ENCODE measurements at regions not wholly inside any gene's neighbourhood (a gene's known extent, or its start where the extent isn't known, plus 50 kb on each side); places are given as distances from the start of the nearest gene placed in this dataset.

DNA sequence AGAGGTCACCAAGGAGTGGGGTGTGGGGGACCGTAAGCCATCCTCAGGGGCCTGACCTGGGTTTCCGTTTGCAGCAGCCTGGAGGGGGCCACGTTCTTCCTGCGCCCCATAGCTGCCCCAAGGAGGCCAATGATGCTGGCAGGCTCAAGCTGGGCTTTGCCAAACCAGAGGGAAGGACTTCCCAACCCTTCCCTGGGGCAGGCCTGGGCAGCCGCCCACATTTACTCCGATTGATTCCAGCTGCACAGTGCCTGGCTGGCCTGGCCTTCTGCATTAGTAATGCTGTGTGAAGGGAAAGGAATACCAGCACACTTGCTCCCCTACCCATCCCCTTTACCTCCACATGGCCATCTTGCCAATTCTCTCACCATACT, 360.6 kb upstream of the SLC14A2 start:
- TF ChIP-seq, protein P1, sequence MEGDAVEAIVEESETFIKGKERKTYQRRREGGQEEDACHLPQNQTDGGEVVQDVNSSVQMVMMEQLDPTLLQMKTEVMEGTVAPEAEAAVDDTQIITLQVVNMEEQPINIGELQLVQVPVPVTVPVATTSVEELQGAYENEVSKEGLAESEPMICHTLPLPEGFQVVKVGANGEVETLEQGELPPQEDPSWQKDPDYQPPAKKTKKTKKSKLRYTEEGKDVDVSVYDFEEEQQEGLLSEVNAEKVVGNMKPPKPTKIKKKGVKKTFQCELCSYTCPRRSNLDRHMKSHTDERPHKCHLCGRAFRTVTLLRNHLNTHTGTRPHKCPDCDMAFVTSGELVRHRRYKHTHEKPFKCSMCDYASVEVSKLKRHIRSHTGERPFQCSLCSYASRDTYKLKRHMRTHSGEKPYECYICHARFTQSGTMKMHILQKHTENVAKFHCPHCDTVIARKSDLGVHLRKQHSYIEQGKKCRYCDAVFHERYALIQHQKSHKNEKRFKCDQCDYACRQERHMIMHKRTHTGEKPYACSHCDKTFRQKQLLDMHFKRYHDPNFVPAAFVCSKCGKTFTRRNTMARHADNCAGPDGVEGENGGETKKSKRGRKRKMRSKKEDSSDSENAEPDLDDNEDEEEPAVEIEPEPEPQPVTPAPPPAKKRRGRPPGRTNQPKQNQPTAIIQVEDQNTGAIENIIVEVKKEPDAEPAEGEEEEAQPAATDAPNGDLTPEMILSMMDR (IDR thresholded peaks at IDR 0.05; ENCODE audit: borderline replicate concordance, control extremely low read depth, extremely low read depth, insufficient read depth, missing control alignments): no peak
- DNase-seq (ENCODE audit: low spot score): no peak
- in situ Hi-C loops (cut with MboI; ENCODE audit: low sequenced_read_pairs, unreplicated experiment): no loop called here

DNA sequence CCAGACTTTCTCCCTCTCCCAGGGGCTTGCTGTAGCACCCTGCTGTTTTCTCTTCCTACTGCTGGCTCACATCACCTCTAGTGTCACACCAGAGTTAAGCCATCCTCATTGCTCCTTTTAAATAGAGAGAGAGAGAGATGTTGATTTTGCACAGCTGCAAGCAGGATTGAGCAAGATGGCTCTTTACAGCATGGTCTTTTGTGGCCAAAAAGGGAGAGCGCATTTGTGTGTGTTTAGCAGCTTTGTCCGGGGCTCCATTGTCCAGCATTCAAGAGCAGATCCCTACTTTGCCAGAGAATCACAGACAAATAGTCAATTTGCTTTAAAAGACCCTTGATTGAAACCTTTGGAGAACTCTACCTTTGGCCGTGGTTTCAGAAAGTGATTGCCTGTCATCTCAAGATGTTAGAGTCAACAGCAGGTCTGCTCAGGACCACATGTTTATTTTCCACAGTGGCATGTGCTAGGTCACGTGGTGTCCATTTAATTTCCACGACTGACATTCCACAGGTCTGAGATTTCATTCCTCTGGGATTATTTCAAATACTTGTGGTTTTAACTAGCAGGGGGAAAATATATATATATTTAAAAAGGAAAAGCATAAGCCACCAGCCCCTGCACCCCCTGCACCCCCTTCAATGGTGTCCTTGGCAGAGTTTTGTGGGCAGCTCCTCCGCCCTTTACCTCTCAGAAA, 359.9 kb upstream of the SLC14A2 start:
- TF ChIP-seq, protein P1 (IDR thresholded peaks at IDR 0.05; ENCODE audit: borderline replicate concordance, control extremely low read depth, extremely low read depth, insufficient read depth, missing control alignments): no peak
- in situ Hi-C loops (cut with MboI; ENCODE audit: low sequenced_read_pairs, unreplicated experiment): no loop called here
- DNase-seq (ENCODE audit: low spot score): no peak

DNA sequence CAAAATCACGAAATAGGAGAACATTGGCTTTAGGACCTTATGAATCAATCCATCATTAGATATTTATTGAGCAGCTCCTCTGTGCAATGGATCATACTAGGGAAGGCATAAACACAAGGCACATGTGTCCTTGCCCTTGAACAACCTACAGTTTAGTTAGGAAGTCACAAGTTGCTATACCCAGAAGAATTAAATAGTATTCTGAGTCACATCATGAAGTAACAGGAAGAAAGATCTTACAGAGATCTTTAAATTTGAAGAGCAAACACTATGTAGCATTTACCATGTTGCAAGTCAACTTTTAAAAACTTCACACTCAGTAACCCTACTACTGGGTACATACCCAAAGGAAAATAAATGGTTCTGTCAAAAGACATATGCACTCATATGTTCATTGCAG, 355.2 kb upstream of the SLC14A2 start:
- in situ Hi-C loops (cut with MboI; ENCODE audit: low sequenced_read_pairs, unreplicated experiment): no loop called here
- TF ChIP-seq, protein P1 (IDR thresholded peaks at IDR 0.05; ENCODE audit: borderline replicate concordance, control extremely low read depth, extremely low read depth, insufficient read depth, missing control alignments): no peak
- no peak for DNase-seq (ENCODE audit: low spot score)

DNA sequence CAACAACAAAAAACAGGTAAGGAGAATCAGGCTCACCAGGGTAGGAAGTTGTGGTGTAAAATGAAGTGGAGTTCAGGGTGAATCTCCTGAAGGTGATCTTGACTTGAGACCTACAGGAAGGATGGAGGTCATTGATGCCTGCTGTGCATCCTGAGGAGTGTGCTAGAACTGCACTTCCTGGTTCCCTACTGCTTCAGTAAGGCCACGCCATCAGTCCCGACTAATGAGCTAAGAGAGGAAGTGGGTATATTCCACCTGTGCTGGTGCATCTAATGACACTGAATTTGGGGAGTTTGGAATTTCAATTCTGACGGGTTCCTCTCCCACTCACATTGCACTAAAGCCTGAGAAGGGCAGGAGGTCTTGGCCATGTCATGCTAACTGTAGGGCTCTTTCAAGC, 349.3 kb upstream of the SLC14A2 start:
- in situ Hi-C loops (cut with MboI; ENCODE audit: low sequenced_read_pairs, unreplicated experiment): no loop called here
- DNase-seq (ENCODE audit: low spot score): no peak
- TF ChIP-seq, protein P1 (IDR thresholded peaks at IDR 0.05; ENCODE audit: borderline replicate concordance, control extremely low read depth, extremely low read depth, insufficient read depth, missing control alignments): no peak

DNA sequence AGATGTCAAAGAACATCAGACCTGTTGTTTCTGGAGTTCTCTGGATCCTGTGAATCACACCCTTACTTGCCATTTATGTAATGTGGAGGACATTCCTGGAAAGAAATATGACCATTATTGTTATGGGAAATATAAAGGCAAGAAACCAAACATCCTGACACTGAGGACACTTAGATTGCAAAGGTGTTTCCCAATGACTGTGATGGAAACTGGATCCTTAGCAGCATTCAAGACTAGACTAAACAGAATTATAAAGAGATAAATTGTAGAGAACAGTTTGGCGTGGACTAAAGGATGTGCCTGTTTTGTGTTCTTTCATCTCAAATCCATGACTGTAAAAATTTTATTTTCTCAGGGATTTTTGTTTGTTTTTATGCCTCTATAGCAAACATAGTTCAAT, 347.7 kb upstream of the SLC14A2 start:
- TF ChIP-seq, protein P1 (IDR thresholded peaks at IDR 0.05; ENCODE audit: borderline replicate concordance, control extremely low read depth, extremely low read depth, insufficient read depth, missing control alignments): no peak
- in situ Hi-C loops (cut with MboI; ENCODE audit: low sequenced_read_pairs, unreplicated experiment): no loop called here
- DNase-seq (ENCODE audit: low spot score): no peak

DNA sequence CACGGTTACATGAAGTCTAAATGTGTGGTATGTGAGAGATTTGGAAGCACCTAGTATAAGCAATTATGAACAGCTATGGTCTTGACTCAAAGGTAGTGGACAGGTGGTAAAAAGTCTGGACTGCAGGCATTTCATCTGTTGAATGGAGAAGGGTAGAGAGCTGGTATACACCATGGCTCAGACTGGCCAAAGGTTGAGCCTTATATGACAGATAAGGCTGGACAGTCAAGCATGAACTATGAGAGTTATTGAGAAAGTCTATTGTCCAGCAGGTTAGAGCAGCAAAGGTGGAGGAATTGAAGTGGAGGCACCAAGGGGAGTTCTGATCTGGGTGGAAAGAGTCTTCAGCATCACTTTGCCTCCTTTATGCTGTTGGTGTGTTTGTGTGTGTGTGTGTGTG, 346.7 kb upstream of the SLC14A2 start:
- DNase-seq (ENCODE audit: low spot score): no peak
- TF ChIP-seq, protein P1 (IDR thresholded peaks at IDR 0.05; ENCODE audit: borderline replicate concordance, control extremely low read depth, extremely low read depth, insufficient read depth, missing control alignments): no peak
- in situ Hi-C loops (cut with MboI; ENCODE audit: low sequenced_read_pairs, unreplicated experiment): no loop called here
